Ureter (tissue), 1 donor: ENCODE measurements at regions not wholly inside any gene's neighbourhood (a gene's known extent, or its start where the extent isn't known, plus 50 kb on each side); places are given as distances from the start of the nearest gene placed in this dataset.
"Not testable (repeated sequence)": the region's sequence is repeated elsewhere in the genome, so short reads cannot be mapped to it uniquely, and the experiment has no call there.

Source experiments
- DNase-seq: peaks from one replicate; pipeline ENCODE4 v3.0.0-alpha.2; 2020; ENCODE audit warnings: low spot score
- donor health status: DM: yes; HTN: yes; CAD: no.

GRCh38 chr7:82701949-82702348 is 258.4 kb upstream of the CACNA2D1 start:
- no peak for DNase-seq

- DNase-seq: no peak
These were observed 257.2 kb upstream of the CACNA2D1 start for GRCh38 chr7:82700741-82701140.

GRCh38 chr7:82699773-82700186 is 256.2 kb upstream of the CACNA2D1 start:
- DNase-seq: peak; percentile 57

DNA sequence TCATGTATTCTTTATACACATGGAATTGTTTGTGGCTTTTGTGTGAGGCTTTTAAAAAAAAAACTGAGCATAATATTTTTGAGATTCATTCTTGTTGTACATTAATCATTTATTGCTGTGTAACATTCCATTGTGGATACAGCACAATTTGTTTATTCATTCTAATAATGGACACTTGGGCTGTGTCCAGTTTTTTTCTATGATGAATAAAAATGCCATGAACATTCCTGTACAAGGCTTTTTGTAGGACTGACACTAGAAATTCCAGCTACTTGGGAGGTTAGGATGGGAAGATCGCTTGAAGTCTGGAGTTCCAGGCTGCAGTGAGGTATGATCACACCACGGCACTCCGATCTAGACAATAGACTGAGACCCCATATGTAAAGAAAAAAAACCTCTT is 254.3 kb upstream of the CACNA2D1 start:
- DNase-seq: no peak

- no peak for DNase-seq
These were observed 253.1 kb upstream of the CACNA2D1 start for GRCh38 chr7:82696631-82697030.

DNA sequence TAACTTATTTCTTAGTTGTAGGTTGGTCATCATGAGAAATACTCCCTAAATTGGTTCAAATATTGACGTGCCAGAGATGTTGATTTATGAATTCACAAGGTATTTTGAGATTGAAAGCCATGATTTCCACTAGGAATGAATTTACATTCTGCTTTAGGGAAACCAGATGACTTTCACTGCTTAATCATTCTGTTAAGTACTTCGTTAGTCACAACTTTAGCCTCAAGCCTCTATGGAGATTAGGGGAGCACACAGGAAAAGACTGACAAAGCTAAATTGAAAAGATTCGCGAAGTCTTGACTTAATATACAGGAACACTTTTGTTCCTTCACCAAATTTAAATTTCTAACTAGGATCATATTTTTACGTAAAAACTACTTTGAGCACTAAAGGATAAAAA is 250.4 kb upstream of the CACNA2D1 start:
- no peak for DNase-seq

GRCh38 chr7:82690929-82691328 is 247.4 kb upstream of the CACNA2D1 start:
- DNase-seq: no peak

GRCh38 chr7:82685214-82685613 is 241.6 kb upstream of the CACNA2D1 start:
- DNase-seq: no peak

GRCh38 chr7:82678716-82679115 is 235.1 kb upstream of the CACNA2D1 start:
- DNase-seq: no peak

GRCh38 chr7:82678259-82678658 is 234.7 kb upstream of the CACNA2D1 start:
- DNase-seq: no peak

GRCh38 chr7:82677493-82677892 is 233.9 kb upstream of the CACNA2D1 start:
- no peak for DNase-seq

DNA sequence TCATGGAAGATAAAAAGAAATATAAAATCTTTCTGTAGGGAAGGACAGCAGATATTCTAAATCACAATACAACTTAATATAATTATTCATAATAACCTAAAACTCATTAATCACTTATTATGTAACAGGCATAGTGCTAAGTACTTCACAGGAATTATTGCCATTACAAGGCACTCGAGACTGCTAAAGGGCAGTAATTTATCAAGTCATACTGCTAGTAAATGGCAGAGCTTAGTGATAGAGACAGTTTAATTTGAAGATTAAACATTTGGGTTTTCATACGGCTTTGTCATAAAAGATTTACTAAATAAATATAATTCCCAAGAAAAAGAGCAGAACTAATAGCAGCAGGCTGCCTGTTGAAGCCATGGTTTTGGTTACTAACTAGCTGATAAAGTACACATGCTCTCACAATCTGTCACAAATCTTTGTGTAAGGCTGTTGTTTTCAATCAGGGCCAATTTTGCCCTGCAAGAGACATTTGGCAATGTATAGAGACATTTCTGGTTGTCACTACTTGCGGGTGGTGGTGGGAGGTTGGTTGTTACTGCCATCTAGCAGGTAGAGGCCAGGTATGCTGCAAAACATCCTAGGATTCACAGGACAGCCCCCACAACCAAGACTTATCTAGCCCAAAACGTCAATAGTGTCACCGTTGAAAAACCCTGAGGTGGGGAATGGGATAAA is 233.3 kb upstream of the CACNA2D1 start:
- no peak for DNase-seq

GRCh38 chr7:82675396-82675795 is 231.8 kb upstream of the CACNA2D1 start:
- no peak for DNase-seq

DNA sequence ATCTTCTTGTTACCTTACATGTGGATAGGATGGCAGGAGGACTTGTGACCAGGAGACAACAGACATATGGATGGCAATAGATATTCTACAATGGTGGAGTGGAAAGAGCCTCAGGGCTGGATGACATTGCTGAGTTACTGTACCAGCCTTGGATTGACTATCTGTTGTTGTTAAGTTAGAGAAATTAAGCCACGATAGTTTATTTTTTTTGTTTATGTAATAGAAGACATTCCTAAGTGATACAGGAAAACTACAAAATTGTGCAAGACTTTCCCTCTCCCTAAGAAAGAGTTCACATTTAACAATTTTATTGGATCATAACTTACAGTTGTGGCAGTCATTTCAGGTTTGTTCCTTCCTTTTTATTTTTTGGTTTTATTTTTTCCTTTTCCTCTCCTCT is 230.7 kb upstream of the CACNA2D1 start:
- DNase-seq: no peak

DNA sequence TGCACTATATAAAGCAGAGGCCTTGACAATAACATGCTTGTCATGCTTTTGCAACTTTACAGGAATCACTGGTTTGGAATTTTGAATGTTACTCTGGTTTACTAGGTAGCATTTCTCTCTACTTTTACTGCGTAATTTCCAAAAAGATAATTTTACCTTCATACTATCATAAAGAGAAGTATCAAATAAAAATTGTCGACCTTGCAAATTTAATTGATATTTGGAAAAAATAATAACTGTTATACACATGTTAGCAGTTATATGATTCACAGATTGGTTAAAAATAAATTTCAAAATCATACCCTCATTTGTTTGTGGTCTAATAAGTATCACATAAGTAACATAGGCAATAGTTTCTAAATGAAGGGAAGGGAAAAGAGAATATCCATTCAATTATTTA is 228.5 kb upstream of the CACNA2D1 start:
- no peak for DNase-seq

GRCh38 chr7:82669141-82669540 is 225.6 kb upstream of the CACNA2D1 start:
- DNase-seq: no peak

GRCh38 chr7:82668676-82669075 is 225.1 kb upstream of the CACNA2D1 start:
- DNase-seq: no peak

- DNase-seq: no peak
These were observed 222.5 kb upstream of the CACNA2D1 start for GRCh38 chr7:82665966-82666507.

GRCh38 chr7:82655965-82656364 is 212.4 kb upstream of the CACNA2D1 start:
- DNase-seq: no peak

- DNase-seq: not testable (repeated sequence)
These were observed 206.5 kb upstream of the CACNA2D1 start for GRCh38 chr7:82650095-82650494.

GRCh38 chr7:82633592-82633991 is 190.0 kb upstream of the CACNA2D1 start:
- DNase-seq: no peak

DNA sequence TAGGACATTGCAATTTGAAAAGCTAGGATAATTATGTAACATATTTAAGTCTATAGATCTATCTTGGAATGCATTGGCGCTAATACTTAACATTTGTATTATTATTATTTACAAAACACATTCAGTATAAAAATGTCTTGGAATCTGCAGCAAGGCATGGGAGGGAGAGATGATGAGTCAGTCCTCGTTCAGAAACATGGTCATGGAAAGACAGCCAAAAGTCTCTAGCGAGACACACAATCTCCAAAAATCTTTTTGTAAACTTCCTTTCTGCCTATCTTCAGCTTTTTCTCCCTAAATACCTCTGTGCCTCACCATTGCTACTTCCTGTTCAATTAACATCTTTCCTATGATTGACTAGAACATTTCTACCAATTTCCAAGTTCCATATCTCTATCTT is 188.4 kb upstream of the CACNA2D1 start:
- no peak for DNase-seq

GRCh38 chr7:82629583-82629982 is 186.0 kb upstream of the CACNA2D1 start:
- DNase-seq: no peak

- DNase-seq: no peak
These were observed 181.8 kb upstream of the CACNA2D1 start for GRCh38 chr7:82625377-82625776.
